ENCODE measurements at regions not wholly inside any gene's neighbourhood (a gene's known extent, or its start where the extent isn't known, plus 50 kb on each side); places are given as distances from the start of the nearest gene placed in this dataset.

DNA sequence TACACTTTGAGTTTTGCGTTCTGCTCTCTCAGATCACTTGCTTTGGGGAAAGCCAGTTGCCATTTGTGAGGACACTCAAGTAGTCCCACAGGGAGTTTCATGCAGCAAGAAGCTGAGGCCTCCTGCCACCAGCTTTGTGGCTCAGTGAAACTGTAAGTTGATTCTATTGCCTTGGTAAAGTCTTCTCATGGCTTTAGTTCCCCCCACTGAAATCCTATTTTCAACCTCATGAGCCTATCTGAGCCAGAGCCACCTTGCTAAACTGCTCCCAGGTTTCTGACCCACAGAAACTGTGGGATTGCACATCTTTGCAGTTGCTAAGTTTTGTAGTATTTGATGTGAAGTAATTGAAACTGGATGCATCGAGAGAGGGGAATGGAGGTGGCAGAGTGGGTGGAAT is 85.4 kb upstream of the TOP3B start:
- Mint-ChIP-seq H3K27ac (no peak overlapping the region), H3K4me1 (no peaks in the 10 kb centered on the region), H3K9me3 (no peaks in the 10 kb centered on the region), H3K27me3 (peaks cover 0 to 18% of the 10 kb centered on the region in 2 donors), H3K36me3 (no peaks in the 10 kb centered on the region), H3K4me3 (no peak overlapping the region)
- Histone ChIP-seq H3K4me1 (ENCODE audit: insufficient read depth, low read length) (no peaks in the 10 kb centered on the region), H3K9me3 (ENCODE audit: low read length) (no peaks in the 10 kb centered on the region), H3K27me3 (ENCODE audit: insufficient read depth, low read length, poor library complexity, severe bottlenecking) (no peaks in the 10 kb centered on the region), H3K27ac (ENCODE audit: low read depth, low read length) (no peak overlapping the region), H3K4me3 (ENCODE audit: low read length) (no peak overlapping the region), H3K36me3 (ENCODE audit: insufficient read depth, low read length) (no peaks in the 10 kb centered on the region)
- ChIA-PET CTCF (no interaction called here), POLR2A (no interaction called here)
- no peak for DNase-seq

DNA sequence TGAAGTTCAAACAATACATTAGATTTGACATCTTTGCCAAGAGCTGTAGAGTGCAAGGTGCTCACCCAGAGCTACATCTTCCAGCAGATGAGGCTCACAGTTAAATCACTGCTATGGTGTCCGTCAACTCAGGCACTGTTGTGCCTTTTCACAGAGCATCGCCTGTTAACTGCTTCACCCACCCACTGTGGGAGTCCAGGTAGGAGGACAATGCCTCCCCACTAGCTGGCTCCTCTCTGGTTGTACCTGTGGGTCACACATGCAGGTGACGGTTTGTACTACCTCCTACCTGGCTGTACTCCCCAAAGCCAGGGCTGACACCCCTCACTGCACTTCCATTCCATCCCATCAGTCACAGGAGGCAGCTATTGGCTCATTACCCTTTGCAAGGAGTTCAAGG is 84.6 kb upstream of the TOP3B start:
- Mint-ChIP-seq H3K4me1 (no peaks in the 10 kb centered on the region), H3K27ac (no peak overlapping the region), H3K36me3 (no peaks in the 10 kb centered on the region), H3K4me3 (no peak overlapping the region), H3K27me3 (peaks cover 0 to 24% of the 10 kb centered on the region in 2 donors), H3K9me3 (no peaks in the 10 kb centered on the region)
- H3K27me3 ChIP-seq (ENCODE audit: insufficient read depth, low read length, poor library complexity, severe bottlenecking) = no peaks in the 10 kb centered on the region
- ChIA-PET POLR2A (no interaction called here), CTCF (no interaction called here)
- no peaks in the 10 kb centered on the region for H3K36me3 ChIP-seq (ENCODE audit: insufficient read depth, low read length)
- H3K4me1 ChIP-seq (ENCODE audit: insufficient read depth, low read length) = no peaks in the 10 kb centered on the region
- no peak overlapping the region for H3K4me3 ChIP-seq (ENCODE audit: low read length)
- no peak overlapping the region for H3K27ac ChIP-seq (ENCODE audit: low read depth, low read length)
- DNase-seq = no peak
- no peaks in the 10 kb centered on the region for H3K9me3 ChIP-seq (ENCODE audit: low read length)

DNA sequence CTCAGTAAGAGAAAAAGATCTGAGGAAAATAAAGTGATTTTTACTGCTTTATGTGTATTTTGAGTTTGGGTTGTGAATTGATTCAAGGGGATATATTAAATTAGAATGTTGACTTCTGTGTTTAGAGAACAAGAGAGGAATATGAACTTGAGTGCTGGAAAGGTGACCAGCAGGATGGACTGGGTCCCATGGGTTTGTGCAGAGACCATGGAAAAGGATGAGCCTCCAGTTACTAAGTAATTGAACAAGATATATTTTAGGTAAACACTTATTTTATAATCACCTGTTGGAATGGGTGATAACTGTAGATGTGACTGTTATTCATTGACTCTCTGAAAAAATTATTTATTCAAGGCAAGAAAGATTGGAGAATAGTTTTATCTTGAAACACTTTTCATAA is 82.0 kb upstream of the TOP3B start:
- no peaks in the 10 kb centered on the region for H3K9me3 ChIP-seq (ENCODE audit: low read length)
- H3K36me3 ChIP-seq (ENCODE audit: insufficient read depth, low read length) = no peaks in the 10 kb centered on the region
- Mint-ChIP-seq H3K27me3 (peaks cover 2 to 42% of the 10 kb centered on the region in 2 donors), H3K27ac (no peak overlapping the region), H3K4me1 (no peaks in the 10 kb centered on the region), H3K36me3 (no peaks in the 10 kb centered on the region), H3K9me3 (no peaks in the 10 kb centered on the region), H3K4me3 (no peak overlapping the region)
- CTCF ChIA-PET = no interaction called here
- POLR2A ChIA-PET = no interaction called here
- H3K4me3 ChIP-seq (ENCODE audit: low read length) = no peak overlapping the region
- H3K27ac ChIP-seq (ENCODE audit: low read depth, low read length) = no peak overlapping the region
- no peak for DNase-seq
- H3K27me3 ChIP-seq (ENCODE audit: insufficient read depth, low read length, poor library complexity, severe bottlenecking) = no peaks in the 10 kb centered on the region
- H3K4me1 ChIP-seq (ENCODE audit: insufficient read depth, low read length) = no peaks in the 10 kb centered on the region

DNA sequence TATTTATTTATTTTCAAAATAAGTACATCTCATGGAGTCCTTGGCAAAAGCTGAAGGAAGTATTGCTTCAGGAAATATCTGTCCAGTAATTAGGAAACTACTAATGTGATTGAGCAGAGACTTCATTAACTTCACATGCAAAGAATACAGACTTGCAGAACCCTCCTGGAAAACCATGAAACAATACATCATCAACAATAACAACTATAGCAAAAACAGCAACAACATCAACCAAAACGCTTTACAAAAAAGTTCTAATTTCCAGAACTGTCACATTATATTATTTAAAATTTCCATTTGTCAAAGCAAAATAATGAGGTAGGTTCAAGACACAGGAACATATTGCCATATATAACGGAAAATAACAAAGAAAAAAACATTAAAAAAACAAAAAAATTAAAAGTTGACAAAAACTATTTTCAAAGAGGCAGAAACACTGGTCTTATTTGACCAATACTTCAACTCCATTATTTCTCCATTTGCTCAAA is 79.8 kb upstream of the TOP3B start:
- ChIA-PET CTCF (no interaction called here), POLR2A (no interaction called here)
- DNase-seq = no peak
- no peaks in the 10 kb centered on the region for H3K4me1 Mint-ChIP-seq
- H3K4me3 ChIP-seq (ENCODE audit: low read length) = no peak overlapping the region
- H3K27ac ChIP-seq (ENCODE audit: low read depth, low read length) = no peak overlapping the region
- H3K27me3 Mint-ChIP-seq = peaks cover 10 to 65% of the 10 kb centered on the region in 2 donors
- H3K4me3 Mint-ChIP-seq = no peak overlapping the region
- H3K36me3 ChIP-seq (ENCODE audit: insufficient read depth, low read length) = no peaks in the 10 kb centered on the region
- no peak overlapping the region for H3K27ac Mint-ChIP-seq
- no peaks in the 10 kb centered on the region for H3K9me3 ChIP-seq (ENCODE audit: low read length)
- no peaks in the 10 kb centered on the region for H3K27me3 ChIP-seq (ENCODE audit: insufficient read depth, low read length, poor library complexity, severe bottlenecking)
- H3K36me3 Mint-ChIP-seq = no peaks in the 10 kb centered on the region
- no peaks in the 10 kb centered on the region for H3K4me1 ChIP-seq (ENCODE audit: insufficient read depth, low read length)
- H3K9me3 Mint-ChIP-seq = no peaks in the 10 kb centered on the region

DNA sequence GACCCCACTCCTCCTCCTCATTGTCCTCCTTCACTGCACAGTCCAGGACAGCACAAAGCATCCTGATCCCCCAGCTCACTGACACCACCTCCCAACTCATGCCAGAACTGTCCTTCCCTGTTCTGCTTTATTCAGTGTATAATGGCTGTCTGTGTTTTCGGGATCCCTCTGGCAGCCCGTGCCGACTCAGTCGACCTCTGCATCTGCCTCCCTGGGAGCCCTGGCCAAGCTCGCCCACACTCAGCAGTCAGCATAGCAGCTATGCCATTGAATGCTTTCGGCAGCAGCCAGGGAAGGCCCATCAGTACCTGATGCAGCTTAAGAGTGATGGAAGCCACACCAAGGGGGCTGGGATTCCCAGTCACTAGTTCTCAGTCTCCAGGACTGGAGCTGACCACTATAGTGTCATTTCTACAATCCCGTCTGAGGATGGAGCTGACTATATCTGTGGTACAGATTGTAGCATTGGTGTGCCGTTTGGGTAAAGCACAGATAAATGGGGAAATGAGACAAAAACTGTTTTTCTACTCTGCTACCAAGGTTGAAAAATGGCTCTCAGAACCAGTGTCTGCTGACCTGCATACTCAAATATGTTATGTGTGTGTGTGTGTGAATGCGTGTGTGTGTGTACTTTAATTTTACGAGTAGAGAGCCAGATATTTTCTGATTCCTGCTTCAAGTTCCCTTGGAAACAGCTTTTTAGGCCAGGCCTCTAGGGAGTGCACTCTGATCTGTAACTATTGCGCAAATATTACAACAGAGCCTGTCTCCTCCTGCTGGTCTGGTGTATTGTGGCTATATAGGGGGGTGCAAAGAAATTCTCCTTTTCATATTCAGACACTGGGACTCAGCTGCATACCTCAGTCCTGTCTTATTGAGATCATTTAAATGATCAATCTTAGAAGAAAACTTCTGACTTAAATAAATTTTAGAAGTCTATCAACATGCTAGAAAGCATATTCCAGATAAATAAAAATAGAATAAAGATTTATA is 78.8 kb upstream of the TOP3B start:
- Histone ChIP-seq H3K4me1 (ENCODE audit: insufficient read depth, low read length) (no peaks in the 10 kb centered on the region), H3K27ac (ENCODE audit: low read depth, low read length) (no peak overlapping the region), H3K36me3 (ENCODE audit: insufficient read depth, low read length) (no peaks in the 10 kb centered on the region), H3K9me3 (ENCODE audit: low read length) (no peaks in the 10 kb centered on the region), H3K27me3 (ENCODE audit: insufficient read depth, low read length, poor library complexity, severe bottlenecking) (no peaks in the 10 kb centered on the region), H3K4me3 (ENCODE audit: low read length) (no peak overlapping the region)
- Mint-ChIP-seq H3K36me3 (no peaks in the 10 kb centered on the region), H3K27me3 (peaks cover 14 to 67% of the 10 kb centered on the region in 2 donors), H3K9me3 (no peaks in the 10 kb centered on the region), H3K27ac (peak overlapping the region in 1 of 8 donors; percentile 29), H3K4me1 (no peaks in the 10 kb centered on the region), H3K4me3 (no peak overlapping the region)
- DNase-seq = no peak
- ChIA-PET POLR2A (no interaction called here), CTCF (no interaction called here)

DNA sequence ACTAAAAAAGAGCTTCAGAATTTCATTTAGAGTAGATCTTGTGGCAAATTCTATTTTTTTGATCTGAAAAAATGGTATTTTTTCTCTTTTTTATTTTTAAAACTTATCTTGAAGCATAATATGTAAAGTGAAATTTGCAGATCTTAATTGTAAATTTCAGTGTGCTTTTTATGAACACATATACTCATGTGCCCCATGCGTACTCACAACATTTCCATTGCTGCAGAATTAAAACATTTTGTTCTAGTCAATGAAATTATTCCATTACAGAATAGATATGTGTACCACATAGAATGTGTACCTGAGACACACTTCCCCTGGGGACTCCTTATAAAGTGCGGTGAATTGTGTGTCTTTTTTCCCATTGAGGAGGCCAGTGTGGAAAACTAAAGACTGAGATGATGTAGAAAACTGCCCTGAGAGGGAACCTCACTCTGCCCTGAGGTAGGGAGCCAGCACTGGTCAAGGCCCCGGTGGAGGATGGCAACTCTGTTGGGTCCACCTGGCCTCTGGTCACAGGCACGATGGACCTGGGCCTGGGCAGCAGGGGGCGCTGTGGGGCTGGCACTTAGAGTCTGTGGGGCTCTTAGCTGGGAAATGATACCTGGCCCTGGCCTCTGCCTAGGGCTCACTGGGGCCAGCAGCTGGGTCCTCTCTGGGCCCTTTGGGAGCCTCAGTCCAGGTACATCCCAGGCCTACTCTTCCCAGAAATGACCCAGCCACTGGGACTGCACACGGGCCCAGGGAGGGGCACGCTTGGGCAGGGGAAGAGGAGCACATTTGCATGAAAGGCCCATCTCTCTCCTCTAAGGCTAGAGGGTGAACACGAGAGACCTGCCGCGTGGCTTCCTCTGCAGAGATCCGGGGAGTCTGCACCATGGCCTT is 77.9 kb upstream of the TOP3B start:
- no peaks in the 10 kb centered on the region for H3K9me3 Mint-ChIP-seq
- H3K27me3 ChIP-seq (ENCODE audit: insufficient read depth, low read length, poor library complexity, severe bottlenecking) = no peaks in the 10 kb centered on the region
- H3K27ac Mint-ChIP-seq = no peak overlapping the region
- peaks cover 0 to 4% (median 4%) of the 10 kb centered on the region in 3 donors for H3K36me3 Mint-ChIP-seq
- H3K36me3 ChIP-seq (ENCODE audit: insufficient read depth, low read length) = no peaks in the 10 kb centered on the region
- POLR2A ChIA-PET = no interaction called here
- H3K27me3 Mint-ChIP-seq = peaks cover 17 to 71% of the 10 kb centered on the region in 2 donors
- no peaks in the 10 kb centered on the region for H3K4me1 ChIP-seq (ENCODE audit: insufficient read depth, low read length)
- H3K4me1 Mint-ChIP-seq = no peaks in the 10 kb centered on the region
- H3K27ac ChIP-seq (ENCODE audit: low read depth, low read length) = no peak overlapping the region
- H3K4me3 Mint-ChIP-seq = no peak overlapping the region
- CTCF ChIA-PET = no interaction called here
- DNase-seq = peak in 3 of 5 donors; percentile 13 to 55 (median 39)
- no peaks in the 10 kb centered on the region for H3K9me3 ChIP-seq (ENCODE audit: low read length)
- no peak overlapping the region for H3K4me3 ChIP-seq (ENCODE audit: low read length)

DNA sequence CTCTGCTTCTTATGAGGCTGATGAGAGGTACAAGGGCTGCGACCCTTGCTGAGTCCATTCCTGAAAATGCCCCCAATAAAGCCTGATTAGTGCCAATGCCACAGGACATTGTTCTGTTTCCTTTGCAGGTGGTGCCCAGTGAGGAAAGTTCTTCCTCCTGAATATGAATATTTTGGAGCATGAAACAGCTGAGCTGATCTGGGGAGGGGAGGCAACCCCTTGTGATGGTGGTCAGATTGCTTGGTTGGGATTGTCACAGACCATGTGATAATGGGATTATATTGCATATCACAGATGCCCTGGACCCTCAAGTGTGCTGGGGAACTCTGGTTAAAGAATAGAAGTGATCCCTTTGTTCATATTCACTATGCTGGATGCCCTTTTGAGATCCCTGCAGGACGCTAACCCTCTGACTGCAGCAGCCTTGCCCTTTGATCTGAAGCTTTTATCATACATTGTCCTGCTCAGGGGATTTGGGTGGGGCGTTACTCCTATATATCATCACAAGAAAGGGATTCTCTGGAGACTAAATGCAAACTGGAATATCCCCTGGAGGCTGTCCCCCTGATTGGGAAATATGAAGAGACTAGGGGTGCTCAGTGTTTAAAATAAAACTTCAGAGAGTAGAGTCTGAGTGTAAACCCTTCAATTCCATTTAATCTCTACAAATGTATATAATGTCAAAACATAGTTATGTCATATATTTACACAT is 76.9 kb upstream of the TOP3B start:
- Histone ChIP-seq H3K27me3 (ENCODE audit: insufficient read depth, low read length, poor library complexity, severe bottlenecking) (no peaks in the 10 kb centered on the region), H3K9me3 (ENCODE audit: low read length) (no peaks in the 10 kb centered on the region), H3K4me1 (ENCODE audit: insufficient read depth, low read length) (no peaks in the 10 kb centered on the region), H3K27ac (ENCODE audit: low read depth, low read length) (no peak overlapping the region), H3K36me3 (ENCODE audit: insufficient read depth, low read length) (no peaks in the 10 kb centered on the region), H3K4me3 (ENCODE audit: low read length) (no peak overlapping the region)
- peaks cover 19 to 65% of the 10 kb centered on the region in 2 donors for H3K27me3 Mint-ChIP-seq
- POLR2A ChIA-PET = no interaction called here
- H3K4me3 Mint-ChIP-seq = no peak overlapping the region
- no peak for DNase-seq
- CTCF ChIA-PET = no interaction called here
- H3K36me3 Mint-ChIP-seq = peaks cover 0 to 4% (median 4%) of the 10 kb centered on the region in 3 donors
- no peak overlapping the region for H3K27ac Mint-ChIP-seq
- no peaks in the 10 kb centered on the region for H3K9me3 Mint-ChIP-seq
- no peaks in the 10 kb centered on the region for H3K4me1 Mint-ChIP-seq
